ENCODE measurements at regions not wholly inside any gene's neighbourhood (a gene's known extent, or its start where the extent isn't known, plus 50 kb on each side); places are given as distances from the start of the nearest gene placed in this dataset.

- TF ChIP-seq CTCF (IDR thresholded peaks at IDR 0.05) (no peak), NR3C1 (CRISPR knock-in tag; conservative IDR thresholded peaks at IDR 0.05; ENCODE audit: low read depth) (no peak), ZBTB43 (CRISPR knock-in tag; IDR thresholded peaks at IDR 0.05) (no peak), USF2 (CRISPR knock-in tag; IDR thresholded peaks at IDR 0.05) (no peak), ZMAT4 (CRISPR knock-in tag; IDR thresholded peaks at IDR 0.05) (no peak), ZNF219 (CRISPR knock-in tag; IDR thresholded peaks at IDR 0.05; ENCODE audit: borderline replicate concordance) (no peak), ZNF138 (CRISPR knock-in tag; conservative IDR thresholded peaks at IDR 0.05) (no peak), ATF2 (CRISPR knock-in tag; IDR thresholded peaks at IDR 0.05; ENCODE audit: borderline replicate concordance, low read depth) (no peak), ZNF281 (CRISPR knock-in tag; IDR thresholded peaks at IDR 0.05) (no peak)
Observed at GRCh38 chr4:141389649-141390048, 169.0 kb downstream of the ZNF330 start.

Data from WTC11 (cell line).